Astrocyte of the cerebellum (primary cell): ENCODE measurements at regions not wholly inside any gene's neighbourhood (a gene's known extent, or its start where the extent isn't known, plus 50 kb on each side); places are given as distances from the start of the nearest gene placed in this dataset.

ENCODE experiments used
- DNase-seq: peaks from one replicate; pipeline ENCODE4 v3.0.0-alpha.2; 2011; ENCODE audit warnings: low read depth
- H3K4me3 ChIP-seq: 2 replicates; pipeline ENCODE4 v1.5.1; 2011; ENCODE audit warnings: mild to moderate bottlenecking, low read depth, low read length, moderate library complexity
- in situ Hi-C: cut with HindIII; loops from 2 replicates; pipeline ENCODE4 v1.10.0; 2017; ENCODE audit warnings: low sequenced_read_pairs
- TF ChIP-seq, protein P1 (sequence below): IDR thresholded peaks from 2 replicates; pipeline ENCODE4 v1.5.1; 2012; ENCODE audit warnings: low read length, low read depth, moderate library complexity, mild to moderate bottlenecking; ENCODE audit errors: missing control alignments

DNA sequence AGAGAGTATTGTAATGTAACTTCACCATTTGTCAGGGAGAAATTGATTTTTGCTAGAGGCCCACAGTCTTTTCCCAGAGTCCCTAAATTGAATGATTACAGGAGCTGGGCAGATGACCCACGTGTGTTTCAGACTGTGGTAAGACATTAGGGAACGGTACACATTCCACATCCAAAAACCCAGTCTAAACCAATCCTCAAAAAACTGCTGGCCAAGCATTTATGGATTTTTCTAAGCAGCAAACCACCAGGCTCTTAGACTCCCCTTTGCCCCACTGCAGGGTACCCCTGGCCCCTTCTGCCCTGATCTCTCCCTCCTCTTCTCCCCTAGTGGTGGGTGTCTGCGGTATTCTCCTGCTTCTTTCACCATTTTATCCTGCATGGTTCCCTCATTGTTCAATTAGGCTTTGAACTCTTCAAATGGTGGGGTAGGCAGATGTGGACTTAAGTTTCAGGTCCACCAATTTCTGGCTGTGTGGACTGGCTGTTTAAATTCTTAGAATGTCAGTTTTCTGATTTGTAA, 135.5 kb upstream of the SORCS3 start:
- TF ChIP-seq, protein P1, sequence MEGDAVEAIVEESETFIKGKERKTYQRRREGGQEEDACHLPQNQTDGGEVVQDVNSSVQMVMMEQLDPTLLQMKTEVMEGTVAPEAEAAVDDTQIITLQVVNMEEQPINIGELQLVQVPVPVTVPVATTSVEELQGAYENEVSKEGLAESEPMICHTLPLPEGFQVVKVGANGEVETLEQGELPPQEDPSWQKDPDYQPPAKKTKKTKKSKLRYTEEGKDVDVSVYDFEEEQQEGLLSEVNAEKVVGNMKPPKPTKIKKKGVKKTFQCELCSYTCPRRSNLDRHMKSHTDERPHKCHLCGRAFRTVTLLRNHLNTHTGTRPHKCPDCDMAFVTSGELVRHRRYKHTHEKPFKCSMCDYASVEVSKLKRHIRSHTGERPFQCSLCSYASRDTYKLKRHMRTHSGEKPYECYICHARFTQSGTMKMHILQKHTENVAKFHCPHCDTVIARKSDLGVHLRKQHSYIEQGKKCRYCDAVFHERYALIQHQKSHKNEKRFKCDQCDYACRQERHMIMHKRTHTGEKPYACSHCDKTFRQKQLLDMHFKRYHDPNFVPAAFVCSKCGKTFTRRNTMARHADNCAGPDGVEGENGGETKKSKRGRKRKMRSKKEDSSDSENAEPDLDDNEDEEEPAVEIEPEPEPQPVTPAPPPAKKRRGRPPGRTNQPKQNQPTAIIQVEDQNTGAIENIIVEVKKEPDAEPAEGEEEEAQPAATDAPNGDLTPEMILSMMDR: no peak
- no peak overlapping the region for H3K4me3 ChIP-seq
- no peak for DNase-seq
- in situ Hi-C loops: no loop called here

DNA sequence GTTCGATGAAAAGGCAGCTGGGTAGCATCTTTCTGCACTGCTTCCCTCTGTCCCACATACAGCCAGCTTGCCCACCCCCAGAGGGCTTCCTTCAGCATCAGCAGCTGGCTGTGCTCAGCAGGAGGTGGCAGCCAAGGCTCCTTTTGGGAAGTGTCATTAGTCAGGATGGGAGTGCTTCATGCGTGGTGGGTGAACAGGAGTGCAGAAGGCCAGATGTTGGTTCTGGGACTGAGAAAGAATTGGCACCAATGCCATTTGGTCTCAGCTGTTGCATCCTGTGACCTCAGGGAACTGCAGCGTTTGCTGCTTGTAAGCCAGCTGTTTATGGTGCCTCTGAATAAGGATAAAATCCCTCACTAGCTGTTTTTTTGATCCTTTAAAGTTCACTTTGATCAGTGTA, 131.1 kb upstream of the SORCS3 start:
- in situ Hi-C loops: no loop called here
- H3K4me3 ChIP-seq: no peak overlapping the region
- DNase-seq: no peak
- TF ChIP-seq, protein P1: no peak

DNA sequence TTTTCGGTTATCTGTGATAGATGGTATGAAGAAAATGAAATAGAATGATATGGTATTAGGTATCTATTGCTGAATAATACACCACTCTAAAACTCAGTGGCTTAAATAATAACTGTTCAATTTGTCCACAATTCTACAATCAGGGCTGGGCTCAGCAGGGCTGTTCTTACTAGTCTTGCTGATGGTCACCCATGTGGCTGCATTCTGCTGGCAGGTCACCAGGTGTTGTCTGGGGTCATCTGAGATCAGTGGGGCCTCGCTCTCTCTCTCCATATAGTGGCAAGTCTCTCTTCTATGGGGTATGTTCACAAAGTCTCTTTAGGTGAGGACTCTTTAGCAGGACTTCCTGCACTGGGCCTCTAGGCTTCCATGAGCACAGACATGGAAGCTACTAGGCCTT, 130.4 kb upstream of the SORCS3 start:
- TF ChIP-seq, protein P1: no peak
- no peak for DNase-seq
- in situ Hi-C loops: no loop called here
- H3K4me3 ChIP-seq: no peak overlapping the region

DNA sequence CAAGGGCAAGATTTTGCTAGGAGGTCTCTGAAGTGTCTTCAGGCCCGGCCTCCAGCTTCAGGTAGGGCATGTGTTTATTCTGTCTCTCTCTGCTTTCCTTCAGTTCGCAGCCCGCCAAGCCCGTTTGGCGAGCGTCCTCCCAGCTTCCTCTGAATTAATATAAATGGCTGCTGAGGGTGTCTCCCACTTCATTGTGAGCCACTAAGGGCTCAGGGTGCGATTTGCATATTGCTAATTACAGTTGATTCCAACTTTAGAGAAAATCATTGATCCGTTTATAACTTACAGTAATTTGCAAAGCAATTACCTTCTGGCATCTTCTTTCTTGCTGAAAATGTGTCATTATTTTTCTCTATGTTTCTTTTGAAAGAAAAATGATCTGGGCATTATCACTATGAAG, 128.3 kb upstream of the SORCS3 start:
- H3K4me3 ChIP-seq: no peak overlapping the region
- in situ Hi-C loops: no loop called here
- DNase-seq: no peak
- TF ChIP-seq, protein P1: no peak

DNA sequence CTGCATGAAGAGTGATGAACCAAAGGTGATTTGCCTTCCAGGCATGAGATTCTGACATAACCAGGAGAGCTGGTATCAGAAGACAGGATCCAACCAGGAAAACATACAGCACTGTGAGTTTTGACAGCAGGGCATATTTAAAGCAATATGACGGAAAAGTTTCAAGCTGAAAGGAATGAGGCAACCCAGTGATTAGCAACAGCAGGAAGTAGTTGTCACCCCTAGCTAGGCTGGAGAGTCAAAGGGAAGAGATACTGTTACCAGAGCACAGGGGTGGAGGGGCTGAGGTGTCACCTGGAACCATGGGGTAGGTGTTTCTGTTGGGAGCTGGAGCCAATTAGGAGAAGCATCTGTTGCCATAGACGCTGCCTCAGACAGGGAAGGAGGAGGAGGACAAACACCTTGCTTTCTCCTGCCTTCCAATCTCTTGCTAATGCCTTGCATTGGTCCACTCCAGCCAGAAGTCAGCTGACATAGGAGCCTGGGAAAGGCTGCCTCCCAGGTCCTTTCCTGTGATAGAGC, 125.4 kb upstream of the SORCS3 start:
- no peak overlapping the region for H3K4me3 ChIP-seq
- no peak for DNase-seq
- TF ChIP-seq, protein P1: no peak
- in situ Hi-C loops: no loop called here

DNA sequence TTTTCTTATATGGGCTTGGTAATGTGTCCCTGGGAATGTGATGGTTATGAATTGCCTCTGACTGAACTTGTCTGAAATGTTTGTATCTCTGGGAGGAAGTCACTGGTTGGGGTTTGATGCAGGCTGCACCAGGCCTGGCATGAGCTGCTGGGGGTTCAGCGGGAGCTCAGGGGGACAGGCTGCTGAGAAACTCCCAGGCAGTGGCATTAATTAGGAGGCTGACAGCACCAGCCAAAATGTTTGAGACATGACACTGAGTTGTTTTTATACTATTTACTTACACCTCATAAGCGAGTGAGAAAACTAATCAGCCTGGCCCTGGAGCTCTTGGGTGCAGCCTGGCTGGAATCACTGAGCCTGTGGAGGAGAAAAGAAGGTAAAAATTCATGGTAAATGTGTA, 124.1 kb upstream of the SORCS3 start:
- no peak overlapping the region for H3K4me3 ChIP-seq
- in situ Hi-C loops: no loop called here
- TF ChIP-seq, protein P1: no peak
- no peak for DNase-seq
